ENCODE measurements at regions not wholly inside any gene's neighbourhood (a gene's known extent, or its start where the extent isn't known, plus 50 kb on each side); places are given as distances from the start of the nearest gene placed in this dataset.

- DNase-seq (ENCODE audit: low spot score), result no peak
Observed at GRCh38 chr17:77886387-77886728, 72.1 kb upstream of the TNRC6C start.

GRCh38 chr17:77887110-77887463 lies 71.4 kb upstream of the TNRC6C start:
- DNase-seq (ENCODE audit: low spot score), result no peak

GRCh38 chr17:77887464-77888241 lies 70.8 kb upstream of the TNRC6C start:
- DNase-seq (ENCODE audit: low spot score), result peak; percentile 19

- no peak for DNase-seq (ENCODE audit: low spot score)
Observed at GRCh38 chr17:77888242-77889134, 70.0 kb upstream of the TNRC6C start.

GRCh38 chr17:77889135-77889505 lies 69.4 kb upstream of the TNRC6C start:
- DNase-seq (ENCODE audit: low spot score), result no peak

GRCh38 chr17:77889866-77890760 lies 68.4 kb upstream of the TNRC6C start:
- DNase-seq (ENCODE audit: low spot score), result no peak

- DNase-seq (ENCODE audit: low spot score), result no peak
Observed at GRCh38 chr17:77890771-77891170, 67.7 kb upstream of the TNRC6C start.

GRCh38 chr17:77891602-77892001 lies 66.9 kb upstream of the TNRC6C start:
- DNase-seq (ENCODE audit: low spot score), result no peak

- no peak for DNase-seq (ENCODE audit: low spot score)
Observed at GRCh38 chr17:77892031-77892430, 66.5 kb upstream of the TNRC6C start.

GRCh38 chr17:77892469-77893143 lies 65.9 kb upstream of the TNRC6C start:
- no peak for DNase-seq (ENCODE audit: low spot score)

- no peak for DNase-seq (ENCODE audit: low spot score)
Observed at GRCh38 chr17:77893144-77894044, 65.1 kb upstream of the TNRC6C start.

- DNase-seq (ENCODE audit: low spot score), result no peak
Observed at GRCh38 chr17:77894126-77894956, 64.2 kb upstream of the TNRC6C start.

GRCh38 chr17:77897741-77898301 lies 60.7 kb upstream of the TNRC6C start:
- no peak for DNase-seq (ENCODE audit: low spot score)

GRCh38 chr17:77898521-77899434 lies 59.7 kb upstream of the TNRC6C start:
- no peak for DNase-seq (ENCODE audit: low spot score)

GRCh38 chr17:77899498-77899897 lies 59.0 kb upstream of the TNRC6C start:
- no peak for DNase-seq (ENCODE audit: low spot score)

GRCh38 chr17:77901481-77901880 lies 57.0 kb upstream of the TNRC6C start:
- DNase-seq (ENCODE audit: low spot score), result no peak

- DNase-seq (ENCODE audit: low spot score), result no peak
Observed at GRCh38 chr17:77905266-77905665, 53.2 kb upstream of the TNRC6C start.

- no peak for DNase-seq (ENCODE audit: low spot score)
Observed at GRCh38 chr17:77905766-77906165, 52.7 kb upstream of the TNRC6C start.

Data from kidney capillary endothelial cell (primary cell).